Astrocyte (in vitro differentiated cells and primary cell): ENCODE measurements at regions not wholly inside any gene's neighbourhood (a gene's known extent, or its start where the extent isn't known, plus 50 kb on each side); places are given as distances from the start of the nearest gene placed in this dataset.

Source experiments
- DNase-seq: peaks from one replicate; pipeline ENCODE4 v3.0.0-alpha.2; 2010; ENCODE audit warnings: low read depth
- FAIRE-seq: peaks from 2 replicates; lab custom pipeline; 2011; peaks lifted over from hg19 to GRCh38; lab: Jason Lieb, UNC
- H2AFZ ChIP-seq: 2 replicates; pipeline ENCODE4 v1.6.0; 2012; ENCODE audit warnings: low read depth, low read length, inconsistent platforms
- H3K27ac ChIP-seq: 2 replicates; pipeline ENCODE4 v1.5.1; 2011; ENCODE audit warnings: low read depth, low read length, inconsistent platforms
- H3K27me3 ChIP-seq: 2 replicates; pipeline ENCODE4 v1.6.0; 2011; ENCODE audit warnings: low read length, inconsistent platforms; ENCODE audit not compliant: insufficient read depth
- H3K36me3 ChIP-seq: 2 replicates; pipeline ENCODE4 v1.5.1; 2011; ENCODE audit warnings: low read length, inconsistent platforms; ENCODE audit not compliant: insufficient read depth
- H3K4me1 ChIP-seq: 2 replicates; pipeline ENCODE4 v1.5.1; 2011; ENCODE audit warnings: low read length, inconsistent platforms; ENCODE audit not compliant: insufficient read depth
- H3K4me2 ChIP-seq: 2 replicates; pipeline ENCODE4 v1.6.0; 2012; ENCODE audit warnings: low read length, inconsistent platforms
- H3K4me3 ChIP-seq: 2 replicates; pipeline ENCODE4 v1.5.1; 2011; ENCODE audit warnings: low read depth, mild to moderate bottlenecking, low read length, inconsistent platforms; ENCODE audit not compliant: insufficient read depth
- H3K79me2 ChIP-seq: 2 replicates; pipeline ENCODE4 v1.6.0; 2012; ENCODE audit warnings: mild to moderate bottlenecking, low read length, inconsistent platforms; ENCODE audit not compliant: insufficient read depth
- H3K9ac ChIP-seq: 2 replicates; pipeline ENCODE4 v1.6.0; 2012; ENCODE audit warnings: mild to moderate bottlenecking, low read length, inconsistent platforms
- H3K9me3 ChIP-seq: 2 replicates; pipeline ENCODE4 v1.5.1; 2012; ENCODE audit warnings: low read depth, mild to moderate bottlenecking, low read length, inconsistent platforms; ENCODE audit not compliant: insufficient read depth
- H4K20me1 ChIP-seq: 2 replicates; pipeline ENCODE4 v1.6.0; 2012; ENCODE audit warnings: low read length, inconsistent platforms; ENCODE audit not compliant: insufficient read depth
- H3K27ac Mint-ChIP-seq: one replicate; pipeline ENCODE4 v1.8.0; 2021; ENCODE audit warnings: mild to moderate bottlenecking, mixed read lengths; ENCODE audit not compliant: unreplicated experiment
- H3K27me3 Mint-ChIP-seq: one replicate; pipeline ENCODE4 v1.8.0; 2021; ENCODE audit warnings: low read depth, mixed read lengths; ENCODE audit not compliant: unreplicated experiment
- H3K36me3 Mint-ChIP-seq: one replicate; pipeline ENCODE4 v1.8.0; 2021; ENCODE audit warnings: low read depth, mixed read lengths; ENCODE audit not compliant: unreplicated experiment
- H3K4me1 Mint-ChIP-seq: one replicate; pipeline ENCODE4 v1.8.0; 2021; ENCODE audit warnings: low read depth, mixed read lengths; ENCODE audit not compliant: unreplicated experiment
- H3K4me3 Mint-ChIP-seq: one replicate; pipeline ENCODE4 v1.8.0; 2021; ENCODE audit warnings: mild to moderate bottlenecking, moderate library complexity, mixed read lengths; ENCODE audit not compliant: unreplicated experiment
- H3K9me3 Mint-ChIP-seq: one replicate; pipeline ENCODE4 v1.8.0; 2021; ENCODE audit warnings: mild to moderate bottlenecking, mixed read lengths; ENCODE audit not compliant: unreplicated experiment
- CTCF ChIP-seq: IDR thresholded peaks from 2 replicates; pipeline ENCODE4 v1.5.1; 2011; ENCODE audit warnings: low read depth, mild to moderate bottlenecking, inconsistent platforms, low read length, moderate library complexity; ENCODE audit not compliant: insufficient read depth
- EZH2 ChIP-seq: IDR thresholded peaks from 2 replicates; pipeline ENCODE4 v1.6.1; 2012; ENCODE audit warnings: mild to moderate bottlenecking, low read length, inconsistent platforms; ENCODE audit not compliant: insufficient read depth

GRCh38 chr3:190790185-190790584 is 72.3 kb downstream of the GMNC start:
- H3K4me3 ChIP-seq: no peak overlapping the region
- Mint-ChIP-seq H3K27ac (no peak overlapping the region), H3K36me3 (no peaks in the 10 kb centered on the region), H3K4me1 (no peaks in the 10 kb centered on the region), H3K27me3 (no peaks in the 10 kb centered on the region), H3K9me3 (no peaks in the 10 kb centered on the region), H3K4me3 (no peak overlapping the region)
- H3K79me2 ChIP-seq: no peaks in the 10 kb centered on the region
- no peak overlapping the region for H3K27ac ChIP-seq
- H2AFZ ChIP-seq: no peak overlapping the region
- TF ChIP-seq EZH2: no peak
- no peak for TF ChIP-seq CTCF
- H3K9ac ChIP-seq: no peak overlapping the region
- no peaks in the 10 kb centered on the region for H3K4me1 ChIP-seq
- DNase-seq: no peak
- FAIRE-seq: no peak
- no peaks in the 10 kb centered on the region for H3K27me3 ChIP-seq
- no peaks in the 10 kb centered on the region for H3K9me3 ChIP-seq
- no peak overlapping the region for H3K4me2 ChIP-seq
- no peaks in the 10 kb centered on the region for H4K20me1 ChIP-seq
- no peaks in the 10 kb centered on the region for H3K36me3 ChIP-seq

GRCh38 chr3:190786898-190787297 is 75.6 kb downstream of the GMNC start:
- no peaks in the 10 kb centered on the region for H3K9me3 Mint-ChIP-seq
- TF ChIP-seq EZH2: no peak
- TF ChIP-seq CTCF: no peak
- no peaks in the 10 kb centered on the region for H3K27me3 Mint-ChIP-seq
- Histone ChIP-seq H3K9me3 (no peaks in the 10 kb centered on the region), H3K27me3 (no peaks in the 10 kb centered on the region), H3K36me3 (no peaks in the 10 kb centered on the region), H3K9ac (no peak overlapping the region), H3K27ac (no peak overlapping the region), H3K4me2 (no peak overlapping the region), H3K4me1 (no peaks in the 10 kb centered on the region), H3K4me3 (no peak overlapping the region), H3K79me2 (no peaks in the 10 kb centered on the region), H4K20me1 (no peaks in the 10 kb centered on the region), H2AFZ (no peak overlapping the region)
- H3K4me3 Mint-ChIP-seq: no peak overlapping the region
- H3K4me1 Mint-ChIP-seq: no peaks in the 10 kb centered on the region
- DNase-seq: no peak
- no peak overlapping the region for H3K27ac Mint-ChIP-seq
- no peak for FAIRE-seq
- no peaks in the 10 kb centered on the region for H3K36me3 Mint-ChIP-seq

GRCh38 chr3:190785047-190785446 is 77.4 kb downstream of the GMNC start:
- no peak overlapping the region for H3K4me3 ChIP-seq
- Mint-ChIP-seq H3K36me3 (no peaks in the 10 kb centered on the region), H3K27me3 (no peaks in the 10 kb centered on the region), H3K4me1 (no peaks in the 10 kb centered on the region), H3K27ac (no peak overlapping the region), H3K4me3 (no peak overlapping the region), H3K9me3 (no peaks in the 10 kb centered on the region)
- H4K20me1 ChIP-seq: no peaks in the 10 kb centered on the region
- H3K79me2 ChIP-seq: no peaks in the 10 kb centered on the region
- no peaks in the 10 kb centered on the region for H3K36me3 ChIP-seq
- no peaks in the 10 kb centered on the region for H3K27me3 ChIP-seq
- FAIRE-seq: no peak
- no peak overlapping the region for H2AFZ ChIP-seq
- no peaks in the 10 kb centered on the region for H3K4me1 ChIP-seq
- DNase-seq: no peak
- no peak overlapping the region for H3K4me2 ChIP-seq
- H3K9me3 ChIP-seq: no peaks in the 10 kb centered on the region
- no peak overlapping the region for H3K9ac ChIP-seq
- no peak overlapping the region for H3K27ac ChIP-seq
- TF ChIP-seq EZH2 (no peak), CTCF (no peak)
